ENCODE measurements at regions not wholly inside any gene's neighbourhood (a gene's known extent, or its start where the extent isn't known, plus 50 kb on each side); places are given as distances from the start of the nearest gene placed in this dataset.

- no peaks in the 10 kb centered on the region; the same call in 1 of the 2 replicates for H3K36me3 ChIP-seq (ENCODE audit: insufficient read depth)
These were observed 162.2 kb upstream of the ZNF267 start for GRCh38 chr16:31711344-31711845.

More at GRCh38 chr16:31711344-31711845, 162.2 kb upstream of the ZNF267 start:
- peaks cover 26% of the 10 kb centered on the region for H3K79me2 ChIP-seq (replicated peaks; ENCODE audit: insufficient read depth)
- no peak overlapping the region for H3K4me3 ChIP-seq
- Mint-ChIP-seq H3K4me3 (no peak overlapping the region), H3K36me3 (ENCODE audit: low read depth) (peaks cover 50% of the 10 kb centered on the region), H3K9me3 (no peaks in the 10 kb centered on the region; the same call in 2 of the 3 replicates), H3K27me3 (ENCODE audit: insufficient read depth, low read depth, poor library complexity) (peaks cover 17% of the 10 kb centered on the region), H3K27ac (no peak overlapping the region), H3K4me1 (peaks cover 26% of the 10 kb centered on the region)
- no peak overlapping the region for H2AFZ ChIP-seq
- H3F3A ChIP-seq (replicated peaks; ENCODE audit: low read depth): no peaks in the 10 kb centered on the region
- no peaks in the 10 kb centered on the region for H3K27me3 ChIP-seq (ENCODE audit: insufficient read depth)
- H4K20me1 ChIP-seq (replicated peaks; ENCODE audit: insufficient read depth): 0 out of 2 replicates have a peak, but pooled peaks cover 3% of the 10 kb centered on the region
- ATAC-seq: peak; percentile 3; the same call in 1 of the 3 replicates
- no peaks in the 10 kb centered on the region for H3K9me2 ChIP-seq (ENCODE audit: insufficient read depth)
- peak; percentile 24 for DNase-seq (ENCODE audit: low spot score)
- no peak overlapping the region for H3K27ac ChIP-seq (ENCODE audit: low read depth)
- no peak overlapping the region for H3K4me2 ChIP-seq
- TF ChIP-seq JUNB (IDR thresholded peaks at IDR 0.05; ENCODE audit: unreplicated experiment): no peak
- TF ChIP-seq ZNF462 (CRISPR knock-in tag; IDR thresholded peaks at IDR 0.05): no peak
- TF ChIP-seq CREB1 (CRISPR knock-in tag; IDR thresholded peaks at IDR 0.05; ENCODE audit: low read depth): no peak
- TF ChIP-seq ETS1 (IDR thresholded peaks at IDR 0.05): no peak
- peak; percentile 46 to 59 for TF ChIP-seq CTCF (conservative IDR thresholded peaks at IDR 0.05; ENCODE audit: low read depth in 2 of 2)
- peaks cover 21% of the 10 kb centered on the region for H3K4me1 ChIP-seq (ENCODE audit: insufficient read depth)
